ENCODE measurements at regions not wholly inside any gene's neighbourhood (a gene's known extent, or its start where the extent isn't known, plus 50 kb on each side); places are given as distances from the start of the nearest gene placed in this dataset.

DNA sequence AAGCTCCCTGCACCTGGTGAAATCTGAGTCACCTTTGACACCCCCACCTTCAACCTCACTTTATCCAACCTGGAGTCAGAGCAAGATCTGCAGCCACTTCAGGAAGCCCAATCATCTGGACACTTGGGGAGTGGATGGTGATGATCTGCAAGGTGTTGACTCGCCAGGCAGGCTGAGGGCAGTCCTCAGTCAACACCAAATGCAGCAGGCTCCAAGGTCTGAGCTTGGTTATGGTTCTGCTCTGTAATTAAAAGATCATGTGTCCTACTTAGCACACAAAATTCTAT, 446.9 kb downstream of the BRD1 start:
- TF ChIP-seq, protein P1, sequence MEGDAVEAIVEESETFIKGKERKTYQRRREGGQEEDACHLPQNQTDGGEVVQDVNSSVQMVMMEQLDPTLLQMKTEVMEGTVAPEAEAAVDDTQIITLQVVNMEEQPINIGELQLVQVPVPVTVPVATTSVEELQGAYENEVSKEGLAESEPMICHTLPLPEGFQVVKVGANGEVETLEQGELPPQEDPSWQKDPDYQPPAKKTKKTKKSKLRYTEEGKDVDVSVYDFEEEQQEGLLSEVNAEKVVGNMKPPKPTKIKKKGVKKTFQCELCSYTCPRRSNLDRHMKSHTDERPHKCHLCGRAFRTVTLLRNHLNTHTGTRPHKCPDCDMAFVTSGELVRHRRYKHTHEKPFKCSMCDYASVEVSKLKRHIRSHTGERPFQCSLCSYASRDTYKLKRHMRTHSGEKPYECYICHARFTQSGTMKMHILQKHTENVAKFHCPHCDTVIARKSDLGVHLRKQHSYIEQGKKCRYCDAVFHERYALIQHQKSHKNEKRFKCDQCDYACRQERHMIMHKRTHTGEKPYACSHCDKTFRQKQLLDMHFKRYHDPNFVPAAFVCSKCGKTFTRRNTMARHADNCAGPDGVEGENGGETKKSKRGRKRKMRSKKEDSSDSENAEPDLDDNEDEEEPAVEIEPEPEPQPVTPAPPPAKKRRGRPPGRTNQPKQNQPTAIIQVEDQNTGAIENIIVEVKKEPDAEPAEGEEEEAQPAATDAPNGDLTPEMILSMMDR (IDR thresholded peaks at IDR 0.05) = no peak
- no peak for TF ChIP-seq POLR2A (IDR thresholded peaks at IDR 0.05)
